ENCODE measurements at regions not wholly inside any gene's neighbourhood (a gene's known extent, or its start where the extent isn't known, plus 50 kb on each side); places are given as distances from the start of the nearest gene placed in this dataset.

GRCh38 chr2:221342388-221342787 lies 229.7 kb downstream of the EPHA4 start:
- Histone ChIP-seq H3K27me3 (no peaks in the 10 kb centered on the region), H3K9me3 (no peaks in the 10 kb centered on the region), H3K27ac (no peak overlapping the region), H3K4me1 (no peaks in the 10 kb centered on the region), H3K36me3 (no peaks in the 10 kb centered on the region), H3K4me3 (no peak overlapping the region)
- WGBS, 2 donors = 84 to 96% methylated on average over 8 of the region's 8 CpGs
- TF ChIP-seq EP300 (IDR thresholded peaks at IDR 0.05) (no peak), POLR2A (IDR thresholded peaks at IDR 0.05) (no peak), CTCF (IDR thresholded peaks at IDR 0.05) (no peak)
- DNase-seq (ENCODE audit: low spot score in 2 of 2) = no peak

GRCh38 chr2:221343524-221343923 lies 228.6 kb downstream of the EPHA4 start:
- no peaks in the 10 kb centered on the region for H3K27me3 ChIP-seq
- H3K4me3 ChIP-seq = no peak overlapping the region
- 100% methylated on average over 1 of the region's 1 CpG for WGBS, 2 donors
- DNase-seq (ENCODE audit: low spot score in 2 of 2) = no peak
- no peak overlapping the region for H3K27ac ChIP-seq
- H3K4me1 ChIP-seq = no peaks in the 10 kb centered on the region
- H3K9me3 ChIP-seq = no peaks in the 10 kb centered on the region
- no peaks in the 10 kb centered on the region for H3K36me3 ChIP-seq
- TF ChIP-seq CTCF (IDR thresholded peaks at IDR 0.05) (no peak), POLR2A (IDR thresholded peaks at IDR 0.05) (no peak), EP300 (IDR thresholded peaks at IDR 0.05) (no peak)

GRCh38 chr2:221345516-221345915 lies 226.6 kb downstream of the EPHA4 start:
- Histone ChIP-seq H3K9me3 (no peaks in the 10 kb centered on the region), H3K4me3 (no peak overlapping the region), H3K27ac (no peak overlapping the region), H3K4me1 (no peaks in the 10 kb centered on the region), H3K27me3 (no peaks in the 10 kb centered on the region), H3K36me3 (no peaks in the 10 kb centered on the region)
- no peak for DNase-seq (ENCODE audit: low spot score in 2 of 2)
- TF ChIP-seq POLR2A (IDR thresholded peaks at IDR 0.05) (no peak), CTCF (IDR thresholded peaks at IDR 0.05) (no peak), EP300 (IDR thresholded peaks at IDR 0.05) (no peak)

GRCh38 chr2:221346411-221346810 lies 225.7 kb downstream of the EPHA4 start:
- TF ChIP-seq EP300 (IDR thresholded peaks at IDR 0.05) (no peak), CTCF (IDR thresholded peaks at IDR 0.05) (no peak)
- Histone ChIP-seq H3K4me3 (no peak overlapping the region), H3K27ac (no peak overlapping the region), H3K9me3 (no peaks in the 10 kb centered on the region), H3K4me1 (no peaks in the 10 kb centered on the region), H3K27me3 (no peaks in the 10 kb centered on the region), H3K36me3 (no peaks in the 10 kb centered on the region)
- 41 to 54% methylated on average over 3 of the region's 3 CpGs for WGBS, 2 donors
- DNase-seq (ENCODE audit: low spot score in 2 of 2) = no peak

GRCh38 chr2:221347471-221347870 lies 224.6 kb downstream of the EPHA4 start:
- no peaks in the 10 kb centered on the region for H3K4me1 ChIP-seq
- no peaks in the 10 kb centered on the region for H3K36me3 ChIP-seq
- TF ChIP-seq POLR2A (IDR thresholded peaks at IDR 0.05) = no peak
- no peak for TF ChIP-seq EP300 (IDR thresholded peaks at IDR 0.05)
- TF ChIP-seq CTCF (IDR thresholded peaks at IDR 0.05) = no peak
- no peaks in the 10 kb centered on the region for H3K9me3 ChIP-seq
- no peak overlapping the region for H3K27ac ChIP-seq
- WGBS, 2 donors = 69 to 70% methylated on average over 2 of the region's 2 CpGs
- no peak for DNase-seq (ENCODE audit: low spot score in 2 of 2)
- H3K4me3 ChIP-seq = no peak overlapping the region
- no peaks in the 10 kb centered on the region for H3K27me3 ChIP-seq
